DMS 273 (cell line): ENCODE measurements at regions not wholly inside any gene's neighbourhood (a gene's known extent, or its start where the extent isn't known, plus 50 kb on each side); places are given as distances from the start of the nearest gene placed in this dataset.

Experiments used
- DNase-seq: peaks from one replicate; lab custom pipeline; 2025; ENCODE audit not compliant: unreplicated experiment; lab: John Stamatoyannopoulos, UW

DNA sequence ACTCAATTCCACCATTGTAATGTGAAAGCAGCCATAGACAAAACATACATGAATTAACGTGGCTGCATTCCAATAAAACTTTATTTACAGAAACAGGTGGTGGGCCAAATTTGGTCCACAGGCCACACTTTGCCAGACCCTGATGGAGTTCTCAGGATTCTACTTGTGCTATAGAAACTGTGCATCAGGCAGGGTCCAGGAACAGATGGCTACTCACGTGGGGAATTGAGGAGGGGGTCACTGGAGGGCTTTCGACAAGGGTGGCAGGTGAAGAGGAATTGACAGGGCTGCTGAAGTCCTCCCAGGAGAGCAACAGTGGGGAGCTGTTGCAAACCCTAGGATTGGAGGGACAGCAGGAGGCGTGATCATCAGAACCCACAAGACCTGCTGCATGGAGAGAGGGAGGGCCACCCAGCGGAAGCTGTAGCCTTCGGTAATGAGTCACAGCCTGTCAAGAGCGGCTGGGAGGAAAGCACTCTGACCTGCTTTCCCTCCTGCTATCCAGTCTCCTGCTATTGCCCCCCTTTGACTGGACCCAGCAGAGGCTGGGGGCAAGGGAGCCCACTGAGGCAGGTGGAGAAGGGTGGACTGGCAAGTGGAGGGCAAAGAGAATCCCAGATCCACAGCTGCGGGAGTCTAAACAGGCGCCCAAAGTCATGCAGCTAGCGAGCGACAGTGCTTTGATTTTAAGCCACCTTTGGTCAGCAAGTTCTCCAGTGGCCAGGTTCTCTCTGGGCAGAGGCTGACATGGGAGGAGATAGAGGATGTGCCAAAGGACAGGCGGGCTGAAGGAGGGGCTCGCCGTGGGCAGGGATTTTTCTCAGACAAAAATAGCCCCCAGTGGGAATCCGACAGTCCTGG is 138.3 kb upstream of the SMIM23 start:
- DNase-seq, result peak; percentile 65

DNA sequence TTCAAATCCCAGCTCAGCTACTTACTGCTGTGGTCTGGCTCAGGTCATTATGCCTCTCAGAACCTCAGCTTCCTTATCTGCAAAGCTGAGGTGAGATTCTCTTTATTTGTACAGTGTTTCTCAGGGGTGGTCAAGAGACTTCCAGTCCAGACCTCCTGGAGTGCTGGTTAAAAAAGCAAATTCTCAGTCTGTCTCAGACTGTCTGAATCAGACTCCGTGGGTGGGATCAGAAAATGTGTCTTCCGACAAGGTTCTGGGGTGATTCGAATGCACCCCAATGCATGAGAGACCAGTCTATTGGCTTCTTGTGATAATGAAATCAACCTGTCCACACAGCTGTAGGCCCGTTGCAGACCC is 137.7 kb upstream of the SMIM23 start:
- DNase-seq, result no peak

DNA sequence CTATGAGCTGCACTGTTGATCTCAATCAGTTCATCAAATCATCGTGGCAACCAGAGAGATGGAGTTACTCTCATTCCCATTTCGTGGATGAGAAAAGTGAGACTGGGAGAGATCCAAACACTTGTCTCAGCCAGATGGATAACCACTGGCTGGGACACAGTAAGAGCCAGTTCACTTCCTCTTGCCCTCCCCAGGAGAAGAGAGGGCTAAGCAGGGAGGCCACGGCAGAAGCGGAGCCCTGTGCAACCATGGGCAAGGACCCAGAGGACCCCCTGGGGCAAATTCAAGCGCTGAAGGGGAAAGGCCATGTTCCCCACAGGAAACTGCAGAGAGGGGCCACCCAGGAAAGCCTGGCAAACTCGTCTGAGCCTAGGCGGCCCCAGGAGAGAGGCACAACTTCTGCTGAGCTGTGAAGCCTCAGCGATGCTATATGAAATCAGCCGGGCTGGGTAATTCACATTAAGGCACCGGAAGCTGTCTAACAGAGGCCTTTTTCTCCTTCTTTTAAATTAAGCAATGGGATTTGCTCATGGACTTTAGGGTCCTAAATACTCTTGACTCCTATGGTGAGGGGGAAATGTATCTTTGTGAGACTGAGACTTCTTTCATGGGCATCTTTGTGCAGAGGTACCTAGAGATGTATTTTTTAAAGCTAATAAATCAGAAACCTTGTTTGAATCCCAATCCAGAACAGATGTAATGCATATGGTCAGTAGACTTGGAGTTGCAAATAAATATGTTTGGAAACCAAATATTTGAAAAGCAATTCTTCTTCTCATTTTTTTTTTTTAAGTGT is 137.1 kb upstream of the SMIM23 start:
- no peak for DNase-seq

DNA sequence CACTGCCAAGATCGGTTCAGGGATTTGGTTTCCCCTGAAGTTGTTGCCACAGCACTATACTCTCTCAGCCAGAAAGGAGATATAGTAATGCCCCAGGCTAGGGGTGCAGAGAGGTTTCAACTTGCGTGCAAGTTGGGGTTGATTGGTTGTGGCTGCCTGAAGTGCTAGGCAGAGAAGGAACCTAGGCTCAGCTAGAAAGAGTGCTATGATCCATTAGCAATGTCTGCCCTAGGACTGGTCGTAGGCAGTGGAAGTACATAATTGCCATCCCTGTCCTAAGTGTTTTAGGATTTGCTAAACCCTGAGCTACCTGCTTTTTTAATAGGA is 136.6 kb upstream of the SMIM23 start:
- peak; percentile 7 for DNase-seq

DNA sequence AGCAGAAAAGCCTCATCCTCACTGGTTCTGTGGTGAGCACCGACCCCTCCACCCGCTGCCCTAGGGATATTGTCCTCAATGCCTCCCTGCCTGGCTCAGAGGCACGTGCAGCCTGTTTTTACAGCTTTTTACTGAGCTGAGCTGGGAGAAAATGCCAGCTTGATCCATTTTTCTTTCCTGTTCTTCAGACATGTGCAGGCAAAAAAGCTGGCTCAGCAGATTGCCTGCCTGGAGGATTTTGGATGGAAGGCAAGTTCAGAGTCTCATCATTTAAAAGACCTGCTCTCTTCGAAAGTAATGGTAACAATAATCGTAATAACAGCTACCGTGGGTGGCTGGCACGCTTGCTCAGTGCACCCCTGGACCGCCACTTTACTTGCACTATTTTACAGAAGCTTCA is 135.0 kb upstream of the SMIM23 start:
- no peak for DNase-seq

DNA sequence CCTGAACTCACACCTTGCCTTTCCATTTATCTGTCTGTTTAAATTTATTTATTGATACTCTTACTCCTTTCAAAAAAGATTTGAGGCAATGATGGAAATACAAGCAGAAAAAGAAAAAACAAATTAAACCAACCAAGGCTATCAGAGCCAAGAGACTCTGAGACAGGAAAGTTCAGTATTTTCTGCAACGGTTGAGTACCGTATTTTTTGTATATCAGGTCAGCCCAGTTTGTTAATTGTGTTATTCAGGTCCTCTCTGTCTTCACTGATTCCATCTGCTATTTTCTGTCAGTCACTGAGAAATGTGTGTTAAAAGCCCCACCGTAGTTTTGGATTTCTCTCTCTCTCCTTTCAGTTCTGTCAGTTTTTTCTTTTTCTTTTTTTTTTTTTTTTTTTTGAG is 134.5 kb upstream of the SMIM23 start:
- DNase-seq, result no peak

DNA sequence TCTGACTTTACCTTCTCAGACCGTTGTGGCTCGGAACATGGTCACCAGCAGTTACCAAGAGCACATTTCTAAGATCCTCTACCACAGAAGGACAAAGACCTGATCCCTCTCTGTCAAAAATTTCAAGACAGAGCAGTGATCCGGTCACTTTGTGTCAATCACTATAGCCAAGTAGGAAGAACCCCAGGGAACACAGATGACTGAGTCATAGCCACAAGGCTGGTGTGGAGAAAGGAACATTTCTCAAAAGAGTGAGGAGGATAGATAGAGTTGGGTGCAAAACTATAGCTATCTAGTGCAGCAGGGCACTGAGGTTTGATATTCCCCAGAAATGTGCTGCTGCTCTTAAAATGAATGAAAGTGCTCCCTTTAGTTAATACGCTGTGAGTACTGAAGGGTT is 130.7 kb upstream of the SMIM23 start:
- no peak for DNase-seq

DNA sequence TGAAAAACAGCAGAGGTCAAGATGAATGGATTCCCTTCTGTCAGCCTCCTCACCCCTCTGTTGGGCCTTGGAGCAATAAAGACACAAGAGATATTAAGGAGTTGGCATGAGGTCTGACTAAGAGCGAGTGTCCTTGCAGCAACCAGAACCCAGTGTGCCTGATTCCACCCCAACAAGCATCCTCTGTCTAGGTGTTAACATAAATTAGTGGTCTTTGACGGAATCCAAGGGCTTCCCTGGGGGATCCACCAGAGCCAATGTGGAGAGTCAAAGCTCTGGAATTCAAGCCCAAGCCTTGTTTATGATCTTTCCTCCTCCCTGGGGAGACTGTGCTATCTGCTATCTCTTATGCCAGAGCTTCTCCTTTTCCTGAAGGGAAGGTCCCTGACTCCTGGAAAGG is 128.1 kb upstream of the SMIM23 start:
- DNase-seq, result no peak

DNA sequence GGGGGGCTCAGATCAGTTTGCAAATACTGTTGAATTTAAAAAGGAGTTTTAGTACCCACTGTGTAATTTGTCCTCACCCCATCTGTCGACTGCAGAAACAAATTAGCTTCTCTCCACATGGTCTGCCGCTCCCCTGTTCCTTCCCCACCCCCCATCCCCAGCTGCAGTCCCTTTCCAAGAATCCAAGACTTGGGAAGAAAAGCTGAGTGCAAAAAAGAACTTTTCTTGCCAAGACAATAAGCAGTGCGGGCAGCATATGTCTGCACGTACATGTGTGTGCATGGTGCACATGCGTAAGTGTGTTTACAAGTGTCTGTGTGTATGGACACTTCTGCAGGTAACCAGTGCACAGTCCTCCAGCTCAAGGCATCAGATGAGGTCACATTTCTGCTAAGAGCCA is 125.7 kb upstream of the SMIM23 start:
- DNase-seq, result peak; percentile 70

DNA sequence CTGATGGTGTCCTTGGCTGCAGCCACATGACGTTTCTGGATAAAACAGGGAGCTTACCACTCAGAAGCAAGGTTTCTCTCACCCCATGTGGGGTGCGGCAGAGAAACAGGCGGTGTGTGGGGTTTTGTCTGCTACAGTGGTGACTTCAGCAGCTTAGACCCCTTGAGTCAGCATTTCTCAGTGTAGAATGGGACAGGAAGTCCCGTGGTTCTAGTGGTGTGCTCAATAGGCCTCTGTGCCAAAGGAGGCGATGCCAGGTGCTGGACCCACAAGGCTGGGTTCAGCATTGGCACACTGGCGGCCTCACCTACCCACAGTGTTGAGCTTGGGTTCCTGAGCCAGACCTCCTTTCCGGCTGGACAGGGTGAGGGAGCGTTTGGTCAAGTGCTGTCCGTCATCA is 125.2 kb upstream of the SMIM23 start:
- DNase-seq, result peak; percentile 39

DNA sequence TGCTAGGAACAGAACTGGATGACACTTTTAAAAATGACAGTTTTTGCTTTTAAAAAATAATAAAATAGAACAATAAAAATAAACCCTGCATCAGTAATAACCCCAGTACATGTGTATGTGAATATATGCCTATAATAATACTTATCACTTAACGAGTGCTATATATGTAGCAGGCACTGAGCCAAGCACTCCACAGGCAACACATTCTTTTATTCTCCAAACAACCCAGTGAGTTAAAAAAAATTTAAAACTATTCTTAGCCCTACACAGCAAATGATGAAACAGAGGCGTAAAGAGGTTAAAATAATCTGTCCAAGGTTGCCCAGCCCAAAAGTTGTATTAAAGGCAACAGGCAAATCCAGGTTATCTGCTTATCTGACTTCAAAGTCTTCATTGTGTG is 124.5 kb upstream of the SMIM23 start:
- DNase-seq, result no peak

DNA sequence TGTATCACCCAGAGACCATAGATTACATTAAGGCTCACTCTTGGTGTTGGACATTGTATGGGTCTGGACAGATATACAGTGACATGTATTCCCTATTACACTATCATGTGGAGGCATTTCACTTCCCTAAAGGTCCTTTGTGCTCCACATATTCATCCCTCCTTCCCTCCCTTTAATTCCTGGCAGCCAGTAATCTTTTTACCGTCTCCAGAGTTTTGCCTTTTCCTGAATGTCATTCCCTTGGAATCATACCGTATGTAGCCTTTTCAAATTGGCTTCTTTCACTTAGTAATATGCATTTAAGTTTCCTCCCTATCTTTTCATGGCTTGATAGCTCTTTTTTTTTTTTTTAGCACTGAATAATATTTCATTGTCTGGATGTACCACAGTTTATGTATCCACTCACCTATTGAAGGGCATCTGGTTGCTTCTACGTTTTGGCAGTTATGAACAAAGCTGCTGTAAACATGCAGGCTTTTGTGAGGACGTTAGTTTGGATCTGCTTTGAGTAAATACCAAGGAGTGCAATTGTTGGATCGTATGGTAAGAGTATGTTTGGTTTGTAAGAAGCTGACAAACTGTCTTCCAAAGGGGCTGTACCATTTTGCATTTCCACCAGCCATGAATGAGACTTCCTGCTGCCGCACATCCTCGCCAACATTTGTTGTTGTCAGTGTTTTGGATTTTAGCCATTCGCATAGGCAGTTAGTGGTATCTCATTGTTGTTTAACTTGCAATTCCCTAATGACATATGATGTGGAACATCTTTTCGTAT is 122.1 kb upstream of the SMIM23 start:
- DNase-seq, result no peak

DNA sequence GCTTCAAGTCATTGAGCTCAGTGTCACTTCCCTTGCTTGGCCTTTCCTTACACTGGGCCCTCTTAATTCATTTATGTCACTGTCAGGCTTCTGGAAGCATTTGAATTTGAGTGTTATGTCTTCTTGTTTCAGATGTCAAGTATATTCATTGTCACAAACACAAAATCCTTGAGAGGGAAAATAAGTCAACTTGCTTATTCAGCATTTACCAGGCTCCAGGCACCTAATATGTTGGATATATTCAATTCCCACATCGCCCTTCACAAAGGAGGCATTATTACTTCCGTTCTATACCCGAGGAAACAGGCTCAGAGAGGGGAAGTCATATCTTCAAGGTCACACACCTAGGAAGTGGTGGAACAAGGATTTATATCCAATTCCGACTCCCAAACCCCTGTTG is 121.1 kb upstream of the SMIM23 start:
- no peak for DNase-seq

DNA sequence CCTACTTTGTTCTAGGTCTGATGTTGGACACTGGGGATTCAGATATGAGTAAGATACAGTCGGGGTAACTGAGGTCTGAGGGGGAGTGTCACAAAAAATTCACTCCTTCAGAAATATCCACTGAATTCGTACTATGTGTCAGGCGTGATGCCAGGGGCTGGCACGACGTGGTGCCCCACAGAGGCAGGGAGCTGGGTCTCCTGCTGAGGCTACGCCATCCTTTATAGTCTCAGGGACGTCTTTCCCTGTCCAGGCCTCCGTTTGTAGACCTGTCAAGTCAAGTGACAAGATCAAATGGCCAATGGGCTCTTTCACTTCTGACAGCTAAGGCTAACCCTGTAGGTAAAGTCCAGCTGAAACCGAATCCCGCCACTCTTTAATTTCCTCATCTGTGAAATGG is 118.8 kb upstream of the SMIM23 start:
- DNase-seq, result no peak

DNA sequence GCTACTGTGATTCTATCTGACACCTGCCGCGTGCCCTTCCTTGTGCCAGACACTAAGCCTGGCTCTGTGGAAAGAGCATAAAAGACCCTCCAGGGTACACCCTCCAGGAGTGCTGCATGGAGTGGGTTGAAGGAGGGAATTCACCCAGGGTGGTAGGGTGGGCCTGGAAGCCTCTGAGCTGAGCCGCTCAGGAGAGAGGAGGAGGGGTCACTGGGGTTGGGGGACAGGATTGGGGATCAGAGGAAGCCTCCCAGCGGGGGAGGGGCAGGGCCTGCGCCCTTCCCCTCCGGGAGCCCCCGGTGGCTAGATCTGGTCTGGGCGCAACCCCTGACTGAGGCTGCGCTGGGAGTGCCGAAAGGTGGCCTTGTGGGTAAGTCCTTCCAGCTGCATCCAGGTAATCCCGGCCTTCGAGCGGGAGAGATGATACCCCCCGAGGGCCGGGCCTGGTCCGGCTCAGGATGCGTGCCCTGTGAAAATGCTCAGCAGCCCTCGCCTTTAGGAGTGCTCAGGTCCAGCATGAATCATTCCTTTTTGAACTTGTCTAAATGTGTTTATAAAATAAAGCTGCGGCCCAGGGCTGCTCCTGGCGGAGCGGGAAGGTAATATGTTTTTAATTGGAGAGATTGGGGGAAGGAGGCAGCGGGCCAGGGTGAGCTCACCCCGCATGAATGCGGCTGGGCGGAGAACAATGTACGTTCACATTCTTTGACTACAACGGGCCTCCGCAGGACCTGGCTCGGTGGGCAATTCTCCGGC is 118.1 kb upstream of the SMIM23 start:
- no peak for DNase-seq

DNA sequence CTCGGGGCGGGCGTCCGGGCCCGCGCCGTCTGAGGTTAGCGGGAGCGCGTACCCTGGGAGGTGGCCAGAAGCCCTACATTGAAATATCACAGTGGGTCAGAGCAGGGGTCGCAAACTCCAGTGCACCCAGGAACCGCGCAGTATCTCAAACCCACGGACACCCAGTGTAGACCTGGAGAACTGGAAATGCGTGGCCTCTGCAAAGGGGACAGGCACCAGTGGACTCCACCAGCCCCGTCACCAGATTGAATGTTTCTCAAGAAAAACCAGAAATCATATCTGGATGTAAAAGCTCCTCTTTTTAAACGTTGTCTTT is 117.6 kb upstream of the SMIM23 start:
- no peak for DNase-seq

DNA sequence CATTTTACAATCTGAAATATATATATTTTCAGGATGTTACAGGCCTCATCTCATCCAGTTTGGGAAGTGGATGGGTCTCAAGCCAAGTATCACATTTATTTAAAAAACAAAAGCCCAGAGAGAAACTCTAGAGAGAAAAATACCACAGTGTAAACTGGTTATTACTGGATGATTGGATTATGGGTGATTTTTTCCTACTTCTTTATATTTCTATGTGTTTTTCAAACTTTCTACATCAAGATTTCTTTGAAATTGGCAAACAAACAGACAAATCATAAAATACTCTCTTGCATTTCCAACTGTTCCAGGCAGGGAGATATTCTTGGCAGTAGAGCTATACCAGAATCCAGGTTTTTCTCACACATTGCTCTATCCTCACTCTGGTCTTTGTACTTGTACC is 116.0 kb upstream of the SMIM23 start:
- DNase-seq, result no peak

DNA sequence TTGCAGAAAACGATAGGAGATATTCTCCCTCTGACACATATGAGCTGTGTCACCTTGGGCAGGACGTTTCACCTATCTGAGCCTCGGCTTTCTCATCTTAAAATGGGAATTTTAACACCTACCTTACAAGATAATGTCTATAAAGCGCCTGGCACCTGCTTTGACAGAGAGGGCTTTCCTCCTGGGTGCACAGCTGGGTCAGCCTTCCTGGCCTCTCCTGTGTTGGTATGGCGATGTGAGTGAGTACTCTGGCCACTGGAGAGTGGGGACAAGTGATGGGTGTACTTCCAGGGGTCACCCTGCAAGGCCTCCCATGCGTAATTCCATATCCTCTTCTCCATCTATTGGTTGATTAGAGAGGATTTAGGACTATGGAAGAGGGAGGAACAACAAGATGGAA is 113.1 kb upstream of the SMIM23 start:
- no peak for DNase-seq

DNA sequence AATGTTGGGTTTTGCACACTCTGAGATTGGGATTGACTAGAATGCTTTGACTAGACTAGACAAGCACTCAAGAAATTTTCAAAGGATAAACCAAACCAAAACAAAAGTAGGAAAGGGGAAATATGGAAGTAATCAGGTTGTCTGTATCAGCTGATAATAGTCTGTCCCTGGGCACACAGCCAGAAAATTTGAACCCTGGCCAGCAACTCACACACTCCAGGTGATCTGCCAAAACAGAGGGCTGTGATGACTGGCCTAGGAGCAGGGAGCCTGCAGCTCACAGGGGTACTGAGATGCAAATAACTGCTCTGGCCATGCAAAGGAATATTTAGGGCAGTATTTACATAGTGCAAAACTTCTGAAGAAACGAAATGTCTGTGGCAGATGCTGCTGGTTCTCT is 112.3 kb upstream of the SMIM23 start:
- peak; percentile 31 for DNase-seq

DNA sequence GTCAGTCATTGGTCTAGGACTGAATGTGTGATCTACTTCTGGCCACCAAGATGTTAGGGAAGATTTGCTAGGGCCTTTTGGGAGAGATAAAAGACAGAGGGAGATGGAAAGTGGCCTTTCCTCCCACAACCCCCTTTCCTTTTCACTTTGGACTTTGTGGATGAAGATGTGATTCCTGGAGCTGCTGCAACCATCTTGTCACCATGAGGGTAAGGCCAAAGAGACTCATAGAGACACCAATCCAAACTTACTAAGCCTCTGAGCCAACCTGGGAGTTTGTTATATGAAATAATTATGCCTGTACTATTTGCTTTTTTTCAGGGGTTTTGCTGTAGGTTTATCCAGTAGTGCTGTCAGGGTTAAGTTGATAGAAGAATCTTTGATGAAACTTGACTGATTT is 111.8 kb upstream of the SMIM23 start:
- DNase-seq, result no peak

DNA sequence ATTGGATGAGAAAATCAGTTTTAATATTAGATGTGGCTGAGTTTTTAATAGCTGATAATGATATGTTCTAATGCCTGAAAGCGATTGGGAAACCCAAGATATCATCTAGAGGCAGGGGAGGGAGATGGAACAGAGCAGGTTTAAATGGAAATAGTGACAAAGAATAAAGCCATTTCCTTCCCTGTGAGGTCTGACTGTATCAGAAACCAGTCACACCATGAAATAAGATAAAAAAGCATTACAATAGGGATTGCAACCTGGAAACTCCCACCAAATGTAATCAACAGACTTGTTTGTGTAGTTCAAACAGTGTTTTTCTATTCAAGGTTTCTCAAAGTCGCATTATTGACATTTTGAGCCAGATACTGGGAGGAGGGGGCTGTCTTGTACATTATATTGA is 110.1 kb upstream of the SMIM23 start:
- no peak for DNase-seq
